ENCODE measurements at regions not wholly inside any gene's neighbourhood (a gene's known extent, or its start where the extent isn't known, plus 50 kb on each side); places are given as distances from the start of the nearest gene placed in this dataset.

- no peak overlapping the region for H3K4me3 ChIP-seq
- ATAC-seq, result no peak
- no peaks in the 10 kb centered on the region for H3K36me3 ChIP-seq (ENCODE audit: low read depth)
- no peak for DNase-seq
- intact Hi-C loops (cut with DNase I, micrococcal nuclease), result no loop called here
- no peaks in the 10 kb centered on the region for H3K4me1 ChIP-seq (ENCODE audit: low read depth)
- TF ChIP-seq CTCF (IDR thresholded peaks at IDR 0.05), result no peak
- H3K9me3 ChIP-seq, result no peaks in the 10 kb centered on the region
Observed at GRCh38 chr2:234304950-234305349, 191.9 kb downstream of the ARL4C start.

- no peak for ATAC-seq
- no peaks in the 10 kb centered on the region for H3K9me3 ChIP-seq
- H3K4me3 ChIP-seq, result no peak overlapping the region
- DNase-seq, result no peak
- intact Hi-C loops (cut with DNase I, micrococcal nuclease), result no loop called here
- no peak for TF ChIP-seq CTCF (IDR thresholded peaks at IDR 0.05)
- no peaks in the 10 kb centered on the region for H3K36me3 ChIP-seq (ENCODE audit: low read depth)
- no peaks in the 10 kb centered on the region for H3K4me1 ChIP-seq (ENCODE audit: low read depth)
Observed at GRCh38 chr2:234302664-234302991, 194.3 kb downstream of the ARL4C start.

- DNase-seq (no peak), ATAC-seq (no peak)
- no peak overlapping the region for H3K4me3 ChIP-seq
- H3K36me3 ChIP-seq (ENCODE audit: low read depth), result no peaks in the 10 kb centered on the region
- intact Hi-C loops (cut with DNase I, micrococcal nuclease), result no loop called here
- no peaks in the 10 kb centered on the region for H3K4me1 ChIP-seq (ENCODE audit: low read depth)
- H3K9me3 ChIP-seq, result no peaks in the 10 kb centered on the region
- TF ChIP-seq CTCF (IDR thresholded peaks at IDR 0.05), result no peak
Observed at GRCh38 chr2:234300932-234301823, 195.7 kb downstream of the ARL4C start.

- H3K9me3 ChIP-seq, result no peaks in the 10 kb centered on the region
- no peak overlapping the region for H3K4me3 ChIP-seq
- no peaks in the 10 kb centered on the region for H3K36me3 ChIP-seq (ENCODE audit: low read depth)
- TF ChIP-seq CTCF (IDR thresholded peaks at IDR 0.05), result no peak
- DNase-seq, result no peak
- no peak for ATAC-seq
- intact Hi-C loops (cut with DNase I, micrococcal nuclease), result no loop called here
- H3K4me1 ChIP-seq (ENCODE audit: low read depth), result no peaks in the 10 kb centered on the region
Observed at GRCh38 chr2:234300391-234300925, 196.4 kb downstream of the ARL4C start.

GRCh38 chr2:234298918-234299317 is 198.0 kb downstream of the ARL4C start:
- DNase-seq (no peak), ATAC-seq (no peak)
- TF ChIP-seq CTCF (IDR thresholded peaks at IDR 0.05), result no peak
- H3K36me3 ChIP-seq (ENCODE audit: low read depth), result no peaks in the 10 kb centered on the region
- no peaks in the 10 kb centered on the region for H3K9me3 ChIP-seq
- H3K4me3 ChIP-seq, result no peak overlapping the region
- no peaks in the 10 kb centered on the region for H3K4me1 ChIP-seq (ENCODE audit: low read depth)
- intact Hi-C loops (cut with DNase I, micrococcal nuclease), result no loop called here
